ENCODE measurements at regions not wholly inside any gene's neighbourhood (a gene's known extent, or its start where the extent isn't known, plus 50 kb on each side); places are given as distances from the start of the nearest gene placed in this dataset.
A peak's percentile ranks its signal among the peaks of the same experiment; 100 is the strongest.
"Not testable (repeated sequence)": the region's sequence is repeated elsewhere in the genome, so short reads cannot be mapped to it uniquely, and the experiment has no call there.

DNA sequence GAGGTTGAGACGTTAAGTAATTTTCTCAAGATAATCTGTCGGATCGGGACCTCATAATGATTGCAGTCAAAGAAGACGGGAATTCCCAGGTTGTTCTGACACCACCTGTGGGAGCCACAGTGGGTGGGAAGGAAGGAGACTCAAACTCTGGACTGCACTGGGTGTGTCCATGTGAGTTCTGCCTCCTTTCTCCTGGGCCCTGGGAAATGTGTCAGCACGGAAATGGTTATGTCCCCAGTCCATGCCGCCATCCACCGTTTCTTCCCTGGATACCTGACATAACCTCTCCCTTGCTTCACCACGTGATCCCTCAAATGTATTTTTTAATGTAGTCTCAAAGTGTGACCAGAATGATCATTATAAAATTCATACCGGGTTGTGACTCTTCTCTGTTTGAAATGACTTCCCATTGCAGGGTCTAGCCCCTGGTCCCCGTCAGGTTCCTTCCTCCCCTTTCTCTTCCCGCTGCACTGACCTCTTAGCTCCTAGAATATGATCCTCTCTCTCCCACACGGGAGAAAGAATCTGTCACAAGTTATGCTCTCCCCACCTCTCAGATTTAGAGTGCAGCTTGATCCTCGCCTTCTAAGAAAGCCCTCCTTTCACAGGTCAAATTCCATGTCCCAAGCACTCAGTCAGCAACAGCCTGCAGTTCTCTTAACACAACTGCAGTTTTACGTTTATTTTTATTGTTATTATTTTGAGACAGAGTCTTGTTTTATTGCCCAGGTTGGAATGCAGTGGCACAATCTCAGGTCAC lies 820.0 kb upstream of the EEF2KMT start:
- no peak for DNase-seq (ENCODE audit: low read depth, low spot score)
- no peak overlapping the region for H3K27ac ChIP-seq

DNA sequence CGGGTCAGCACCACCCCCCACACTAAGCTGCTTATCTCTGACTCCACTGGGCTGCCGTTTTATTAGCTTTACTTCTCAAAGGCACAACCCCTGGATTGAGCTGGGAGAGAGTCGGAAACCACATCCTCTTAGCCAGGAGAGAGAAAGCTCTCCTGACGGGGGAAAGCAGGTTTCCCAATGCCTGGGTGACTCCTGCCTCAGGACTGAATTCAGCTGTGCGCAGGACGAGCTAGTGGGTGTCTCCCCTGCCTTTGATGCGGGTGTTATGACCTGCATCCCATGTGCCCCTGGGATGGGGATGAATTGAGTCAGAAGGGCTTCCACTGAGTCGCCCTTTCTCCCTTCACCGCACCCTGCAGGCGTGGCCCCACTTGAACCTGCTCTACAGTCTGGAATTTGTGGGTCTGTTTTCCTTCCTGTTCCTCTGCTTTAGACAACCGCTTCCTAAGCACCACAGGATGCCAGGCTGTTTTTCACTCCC lies 819.2 kb upstream of the EEF2KMT start:
- H3K27ac ChIP-seq = no peak overlapping the region
- no peak for DNase-seq (ENCODE audit: low read depth, low spot score)

DNA sequence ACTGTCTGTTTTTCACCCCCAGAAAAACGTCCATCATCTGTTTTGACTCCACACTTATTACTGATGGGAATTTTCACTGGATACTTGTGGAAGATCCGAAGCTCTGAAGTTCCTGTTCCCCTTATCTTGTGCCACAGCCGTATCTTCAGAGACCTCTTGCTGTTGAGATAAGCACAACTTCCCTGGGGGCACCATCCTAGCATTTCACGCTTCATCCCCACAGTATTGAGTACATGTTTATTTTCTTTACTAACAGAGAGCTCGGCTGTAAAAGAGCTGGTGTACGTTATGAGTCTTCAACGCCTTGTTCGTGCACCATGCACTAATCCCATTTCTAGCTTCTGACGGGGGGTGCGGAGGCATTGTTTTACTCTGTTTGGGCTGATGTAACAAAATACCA lies 813.6 kb upstream of the EEF2KMT start:
- no peak overlapping the region for H3K27ac ChIP-seq
- DNase-seq (ENCODE audit: low read depth, low spot score) = no peak

DNA sequence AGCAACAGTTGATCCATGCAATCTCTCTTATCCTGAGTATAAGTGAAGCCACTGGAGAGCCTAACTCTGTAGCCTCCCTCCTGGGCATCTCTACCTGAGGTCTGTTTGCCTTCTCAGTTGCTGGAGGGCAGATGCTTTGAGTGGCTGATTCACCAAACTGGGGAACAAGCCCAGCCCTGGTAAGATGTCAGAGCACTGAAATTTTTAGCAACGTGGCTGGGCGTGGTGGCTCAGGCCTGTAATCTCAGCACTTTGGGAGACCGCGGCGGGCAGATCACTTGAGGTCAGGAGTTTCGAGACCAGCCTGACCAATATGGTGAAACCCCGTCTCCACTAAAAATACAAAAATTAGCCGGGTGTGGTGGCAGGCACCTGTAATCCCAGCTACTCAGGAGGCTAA lies 812.0 kb upstream of the EEF2KMT start:
- H3K27ac ChIP-seq; DNase-seq (ENCODE audit: low read depth, low spot score): not testable (repeated sequence)

DNA sequence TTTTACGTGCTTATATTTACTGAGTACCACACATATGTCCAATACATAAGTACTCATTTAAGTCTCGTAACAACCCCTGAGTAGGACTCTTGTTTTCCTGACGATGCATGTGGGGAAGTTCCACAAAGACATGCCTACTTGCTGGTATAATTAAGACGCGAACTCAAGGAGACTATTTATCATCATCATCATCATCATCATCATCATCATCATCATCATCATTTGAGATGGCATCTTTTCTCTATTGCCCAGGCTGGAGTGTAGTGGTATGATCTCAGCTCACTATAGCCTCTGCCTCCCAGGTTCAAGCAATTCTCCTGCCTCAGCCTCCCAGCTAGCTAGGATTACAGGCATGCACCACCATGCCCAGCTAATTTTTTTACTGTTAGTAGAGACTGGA lies 809.9 kb upstream of the EEF2KMT start:
- DNase-seq (ENCODE audit: low read depth, low spot score) = no peak
- no peak overlapping the region for H3K27ac ChIP-seq

DNA sequence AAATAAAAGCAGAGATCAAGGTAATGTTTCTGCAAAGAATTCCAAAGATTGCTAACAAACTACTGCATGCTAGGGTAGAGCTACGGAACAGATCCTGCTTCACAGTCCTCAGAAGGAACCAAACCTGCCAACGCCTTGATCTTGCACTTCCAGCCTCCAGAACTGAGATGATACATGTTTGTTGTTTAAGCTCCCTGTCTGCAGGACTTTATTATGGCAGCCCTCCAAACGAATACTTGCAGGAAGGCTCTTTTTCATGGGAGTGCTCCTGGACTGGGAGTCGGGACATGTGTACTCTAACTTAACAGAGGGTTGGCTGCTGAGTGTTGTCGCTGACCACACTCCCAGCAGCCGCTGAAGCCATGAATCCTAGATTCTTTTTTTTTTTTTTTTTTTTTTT lies 808.8 kb upstream of the EEF2KMT start:
- no peak for DNase-seq (ENCODE audit: low read depth, low spot score)
- H3K27ac ChIP-seq = no peak overlapping the region

DNA sequence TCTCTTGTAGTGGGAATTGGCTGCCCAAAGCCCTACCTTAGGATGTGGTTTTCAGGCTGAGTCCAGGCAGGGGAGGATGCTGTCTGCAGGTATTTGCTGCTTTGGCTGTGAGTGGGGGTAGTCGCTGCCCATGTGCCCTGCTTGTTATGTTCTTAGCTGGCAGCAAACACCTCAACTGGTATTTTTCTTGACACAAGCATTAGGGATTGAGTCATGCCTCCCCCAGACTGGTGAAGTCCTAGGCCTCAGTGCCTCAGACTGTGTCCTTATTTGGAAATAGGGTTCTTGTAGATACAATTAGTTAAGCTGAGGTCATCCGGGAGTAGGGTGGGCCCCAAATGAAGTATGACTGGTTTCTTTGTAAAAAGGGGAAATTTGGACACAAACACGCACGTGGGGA lies 808.3 kb upstream of the EEF2KMT start:
- no peak overlapping the region for H3K27ac ChIP-seq
- no peak for DNase-seq (ENCODE audit: low read depth, low spot score)

DNA sequence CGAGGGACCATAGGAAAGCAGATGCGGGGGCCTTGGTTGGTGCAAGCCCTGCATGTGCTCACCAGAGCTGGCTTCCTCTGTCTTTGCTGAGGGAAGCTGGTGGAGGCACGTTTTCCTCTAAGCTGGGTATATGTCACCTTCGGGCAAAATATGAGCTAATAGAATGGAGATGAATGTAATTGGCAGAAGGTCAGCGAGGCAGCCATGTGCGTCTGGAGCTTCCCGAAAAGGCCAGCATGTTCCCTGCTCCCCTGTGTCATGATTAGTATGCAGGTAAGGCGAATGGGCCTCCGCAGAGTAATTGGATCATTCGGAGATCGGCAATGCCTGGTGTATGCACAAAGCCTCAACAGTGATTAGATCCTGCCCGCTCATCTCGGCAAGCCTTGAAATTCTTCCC lies 806.2 kb upstream of the EEF2KMT start:
- H3K27ac ChIP-seq = no peak overlapping the region

DNA sequence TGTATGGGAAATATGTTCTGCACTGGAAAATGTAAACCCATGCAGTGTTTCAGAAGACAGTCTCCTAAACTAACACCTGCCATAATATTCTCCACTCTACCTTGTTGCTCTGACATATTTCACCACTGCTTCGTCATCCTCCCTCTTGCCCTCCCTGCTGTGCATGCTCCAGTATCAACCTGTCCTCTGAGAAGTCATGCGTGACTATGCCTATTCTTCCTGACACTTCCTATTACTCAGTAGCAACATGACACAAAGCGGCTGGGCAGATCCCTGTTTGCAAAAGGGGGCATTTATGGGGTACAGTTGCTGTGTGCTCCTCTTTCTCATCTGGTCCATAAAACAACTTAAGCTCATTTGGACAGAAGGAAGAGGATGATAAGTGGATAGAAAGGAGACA lies 805.6 kb upstream of the EEF2KMT start:
- peak; percentile 26 for DNase-seq (ENCODE audit: low read depth, low spot score)
- no peak overlapping the region for H3K27ac ChIP-seq

More for the DNA sequence above, 806.2 kb upstream of the EEF2KMT start:
- DNase-seq (ENCODE audit: low read depth, low spot score) = no peak

DNA sequence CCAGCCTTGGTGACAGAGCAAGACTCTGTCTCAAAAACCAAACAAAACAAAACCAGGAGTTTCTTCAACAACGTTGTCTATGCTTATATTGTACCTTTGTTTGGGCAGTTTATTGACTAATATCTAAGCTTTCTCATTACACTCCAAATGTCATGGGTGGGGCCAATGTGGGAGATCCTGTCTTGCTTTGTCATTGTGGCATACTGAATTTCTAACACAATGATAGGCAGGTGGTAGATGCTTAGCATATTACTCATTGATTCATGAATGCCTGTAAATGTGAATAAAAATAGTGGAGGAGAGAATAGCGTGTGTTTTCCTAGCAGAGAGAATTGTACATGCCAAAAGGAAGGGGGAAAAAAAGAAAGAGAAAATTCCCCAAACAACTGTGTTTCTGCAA lies 802.5 kb upstream of the EEF2KMT start:
- H3K27ac ChIP-seq = no peak overlapping the region
- no peak for DNase-seq (ENCODE audit: low read depth, low spot score)

DNA sequence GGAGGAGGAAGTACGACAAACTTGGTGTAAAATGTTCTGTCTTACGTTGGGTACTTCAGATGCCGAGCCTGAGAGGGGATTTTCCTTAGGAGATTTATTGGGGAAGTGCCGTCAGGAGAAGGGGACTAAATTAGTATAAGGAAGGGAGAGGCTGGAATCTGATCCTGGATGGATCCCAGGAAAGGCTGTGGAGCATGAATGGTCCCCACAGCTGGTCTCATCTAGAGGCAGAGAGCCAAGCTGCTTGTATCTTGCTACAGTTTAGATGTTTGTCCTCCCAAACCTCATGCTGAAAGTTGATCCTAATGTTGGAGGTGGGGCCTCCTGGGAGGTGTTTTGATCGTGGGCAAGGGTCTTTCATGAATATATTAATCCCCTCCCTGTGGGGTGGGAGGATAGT lies 798.4 kb upstream of the EEF2KMT start:
- no peak for DNase-seq (ENCODE audit: low read depth, low spot score)

DNA sequence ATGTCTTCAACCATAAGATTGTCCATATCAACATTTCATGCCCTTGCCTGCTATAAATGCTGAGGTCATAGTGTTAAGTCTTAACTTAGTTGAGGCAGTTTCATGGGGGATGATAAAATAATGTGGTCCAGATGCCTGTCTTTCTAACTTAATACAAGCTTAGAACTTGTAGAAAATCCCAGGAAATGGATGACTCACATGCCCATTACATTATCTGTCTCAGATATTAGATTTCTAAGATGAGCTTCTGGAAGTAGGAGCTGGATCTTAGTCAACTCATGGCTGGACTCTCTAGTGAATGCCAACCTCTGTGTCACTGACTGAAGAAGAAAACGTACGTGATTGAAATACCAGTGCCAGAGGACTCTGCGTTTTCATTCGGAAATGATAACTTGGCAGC lies 797.5 kb upstream of the EEF2KMT start:
- DNase-seq (ENCODE audit: low read depth, low spot score) = no peak
- H3K27ac ChIP-seq = no peak overlapping the region

More for the DNA sequence above, 798.4 kb upstream of the EEF2KMT start:
- H3K27ac ChIP-seq = no peak overlapping the region

DNA sequence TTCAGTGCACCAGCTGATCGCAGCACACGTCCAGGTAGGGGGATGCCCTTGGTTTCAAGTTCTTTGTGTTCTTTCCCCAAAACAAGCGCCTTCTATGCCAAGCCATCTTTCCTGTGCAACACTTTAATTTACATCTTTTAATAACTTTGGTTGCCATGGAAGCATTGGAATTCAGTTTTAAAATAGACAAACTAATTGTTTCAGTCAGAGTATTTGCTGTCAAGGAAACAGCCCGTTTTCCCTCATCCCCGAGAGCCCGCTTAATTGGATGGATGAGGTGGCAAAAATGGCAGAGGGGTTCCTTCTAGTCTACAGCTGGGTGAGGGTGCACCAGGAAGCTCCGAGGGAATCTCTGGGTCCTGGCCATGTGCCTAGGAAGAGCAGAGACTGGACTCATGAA lies 793.7 kb upstream of the EEF2KMT start:
- no peak overlapping the region for H3K27ac ChIP-seq
- DNase-seq (ENCODE audit: low read depth, low spot score) = no peak

DNA sequence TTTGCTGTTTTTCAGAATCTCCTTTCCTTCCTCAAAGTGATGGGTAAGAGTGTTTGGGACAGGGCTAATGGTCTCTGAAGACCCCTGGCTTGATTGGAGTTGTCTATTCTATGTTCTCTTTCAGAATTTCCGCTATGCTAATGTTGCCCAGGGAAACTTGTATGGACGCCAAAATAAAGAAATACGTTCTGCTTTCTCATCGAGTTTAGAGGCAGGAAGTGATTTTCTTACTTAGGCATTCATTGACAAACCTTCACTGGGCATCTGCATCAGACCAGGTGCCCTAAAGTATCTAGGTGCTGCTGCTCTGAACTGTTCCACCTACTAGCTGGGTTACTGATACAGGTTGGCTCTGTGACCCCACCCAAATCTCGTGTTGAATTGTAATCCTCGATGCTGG lies 787.9 kb upstream of the EEF2KMT start:
- H3K27ac ChIP-seq = no peak overlapping the region
- no peak for DNase-seq (ENCODE audit: low read depth, low spot score)

DNA sequence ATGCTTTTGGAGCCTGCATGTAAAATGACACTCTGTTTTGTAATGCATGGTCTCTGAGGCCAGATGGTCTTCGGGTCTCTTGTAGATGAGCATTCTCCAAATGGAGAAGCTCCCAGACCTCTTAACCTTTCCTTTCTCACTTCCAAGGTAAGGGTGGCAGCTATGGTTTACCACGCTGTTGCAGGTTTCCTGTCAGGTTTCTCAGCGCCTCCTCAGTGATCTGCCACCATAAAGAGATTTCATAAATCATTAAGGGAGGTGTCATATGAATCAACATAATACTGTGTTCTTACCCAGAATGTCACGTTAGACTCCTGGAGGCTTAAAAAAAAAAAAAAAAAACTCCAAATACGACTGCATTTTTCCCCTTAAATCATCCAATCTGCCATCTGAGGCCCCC lies 787.4 kb upstream of the EEF2KMT start:
- DNase-seq (ENCODE audit: low read depth, low spot score) = no peak

DNA sequence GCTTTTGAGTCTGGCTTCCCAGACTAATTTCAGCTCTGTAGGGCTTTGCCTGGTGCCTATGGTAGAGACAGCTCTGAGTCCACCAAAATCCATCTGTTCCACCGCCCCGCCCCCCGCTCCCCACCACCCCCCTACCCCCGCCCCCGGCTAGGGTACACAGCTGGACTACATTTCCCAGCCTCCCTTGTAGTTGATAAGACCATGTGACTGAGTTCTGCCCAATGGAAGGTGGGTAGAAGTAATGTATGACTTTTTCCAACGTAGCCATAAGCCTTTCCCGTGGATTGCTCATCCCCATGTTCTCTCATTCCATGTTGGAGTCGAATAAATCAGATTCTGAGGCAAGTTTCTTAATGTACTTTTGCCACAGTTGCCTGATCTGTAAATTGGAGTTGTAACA lies 786.7 kb upstream of the EEF2KMT start:
- no peak overlapping the region for H3K27ac ChIP-seq
- DNase-seq (ENCODE audit: low read depth, low spot score) = no peak

More for the DNA sequence above, 787.4 kb upstream of the EEF2KMT start:
- no peak overlapping the region for H3K27ac ChIP-seq

DNA sequence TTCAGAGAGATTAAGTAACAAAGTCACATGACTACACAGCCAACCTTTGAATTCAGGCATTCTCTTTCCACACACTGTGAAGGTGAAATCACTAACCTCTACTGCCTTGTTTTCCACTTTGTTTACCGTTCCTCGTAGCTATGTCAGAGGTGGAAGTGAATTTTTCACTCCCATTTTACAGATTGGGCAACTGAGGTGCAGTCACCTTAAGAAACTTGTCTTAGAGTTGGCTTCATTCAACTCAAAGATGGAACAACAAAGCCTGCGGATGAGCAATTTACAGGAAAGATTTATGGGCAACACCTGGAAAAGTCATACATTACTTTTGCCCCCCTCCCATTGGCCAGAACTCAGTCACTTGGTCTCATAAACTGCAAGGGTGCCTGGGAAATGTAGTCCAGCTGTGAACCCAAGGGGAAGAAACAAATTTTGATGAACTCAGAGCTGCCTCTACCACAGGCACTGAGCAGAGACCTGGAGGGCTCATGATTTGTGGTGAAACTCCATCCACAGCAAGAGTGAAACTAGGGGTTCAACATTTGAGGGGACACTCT lies 784.6 kb upstream of the EEF2KMT start:
- H3K27ac ChIP-seq = no peak overlapping the region
- DNase-seq (ENCODE audit: low read depth, low spot score) = no peak

DNA sequence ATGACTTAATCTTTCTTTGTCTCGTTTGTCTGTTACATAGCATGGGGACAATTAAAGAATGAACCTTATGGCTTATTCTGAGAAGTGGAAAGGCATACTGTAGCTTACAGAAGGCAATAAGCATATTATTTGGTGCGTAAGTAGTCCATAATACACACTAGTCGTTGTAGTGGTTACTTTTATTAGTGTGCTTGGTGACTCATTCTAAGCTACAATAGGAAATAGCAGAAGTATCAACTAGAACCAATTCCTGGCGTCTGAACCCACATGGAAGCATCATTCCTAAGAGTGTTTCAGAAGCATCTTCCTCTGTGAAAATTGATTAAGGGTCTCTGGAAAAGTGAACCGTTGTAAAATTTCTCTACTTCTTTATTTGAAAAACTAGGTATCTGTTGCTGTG lies 777.8 kb upstream of the EEF2KMT start:
- no peak overlapping the region for H3K27ac ChIP-seq
- DNase-seq (ENCODE audit: low read depth, low spot score) = no peak

DNA sequence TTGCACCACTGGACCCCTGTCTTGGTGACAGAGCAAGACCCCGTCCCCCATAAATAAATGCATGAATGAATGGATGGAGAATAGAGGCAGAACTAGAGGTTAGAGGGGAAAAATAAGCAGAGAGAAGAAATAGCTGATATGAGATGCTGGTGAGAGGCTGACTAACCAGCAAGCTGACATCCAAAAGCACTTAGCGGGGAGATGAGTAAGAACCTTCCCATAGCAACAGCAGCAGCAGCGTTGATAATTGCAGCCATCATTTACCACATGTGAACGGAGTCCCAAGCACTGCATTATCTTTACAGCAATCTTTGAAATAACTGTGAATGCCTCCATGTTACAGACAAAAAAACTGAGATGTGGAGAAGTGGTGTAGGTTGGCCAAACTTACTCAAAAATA lies 777.3 kb upstream of the EEF2KMT start:
- no peak for DNase-seq (ENCODE audit: low read depth, low spot score)
- H3K27ac ChIP-seq = no peak overlapping the region

DNA sequence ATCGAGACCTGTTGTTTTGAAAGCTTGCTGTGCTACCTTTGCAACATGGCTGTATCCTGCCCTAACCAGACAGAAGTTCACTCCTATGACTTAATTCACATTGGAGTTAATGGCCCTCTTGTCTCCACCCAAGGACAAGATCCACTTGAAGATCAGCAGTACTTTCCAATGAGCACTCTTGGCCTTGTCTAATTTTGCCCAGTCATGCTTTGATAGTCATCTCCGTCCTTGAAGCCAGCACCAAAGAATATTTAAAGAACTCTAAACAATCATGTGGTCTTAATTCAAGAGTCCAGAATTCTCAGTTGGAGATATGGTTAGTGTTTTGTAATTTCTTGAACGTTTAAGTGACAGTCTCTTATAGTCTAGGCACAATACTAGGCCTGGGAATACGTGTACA lies 775.6 kb upstream of the EEF2KMT start:
- DNase-seq (ENCODE audit: low read depth, low spot score) = no peak
- H3K27ac ChIP-seq = no peak overlapping the region

DNA sequence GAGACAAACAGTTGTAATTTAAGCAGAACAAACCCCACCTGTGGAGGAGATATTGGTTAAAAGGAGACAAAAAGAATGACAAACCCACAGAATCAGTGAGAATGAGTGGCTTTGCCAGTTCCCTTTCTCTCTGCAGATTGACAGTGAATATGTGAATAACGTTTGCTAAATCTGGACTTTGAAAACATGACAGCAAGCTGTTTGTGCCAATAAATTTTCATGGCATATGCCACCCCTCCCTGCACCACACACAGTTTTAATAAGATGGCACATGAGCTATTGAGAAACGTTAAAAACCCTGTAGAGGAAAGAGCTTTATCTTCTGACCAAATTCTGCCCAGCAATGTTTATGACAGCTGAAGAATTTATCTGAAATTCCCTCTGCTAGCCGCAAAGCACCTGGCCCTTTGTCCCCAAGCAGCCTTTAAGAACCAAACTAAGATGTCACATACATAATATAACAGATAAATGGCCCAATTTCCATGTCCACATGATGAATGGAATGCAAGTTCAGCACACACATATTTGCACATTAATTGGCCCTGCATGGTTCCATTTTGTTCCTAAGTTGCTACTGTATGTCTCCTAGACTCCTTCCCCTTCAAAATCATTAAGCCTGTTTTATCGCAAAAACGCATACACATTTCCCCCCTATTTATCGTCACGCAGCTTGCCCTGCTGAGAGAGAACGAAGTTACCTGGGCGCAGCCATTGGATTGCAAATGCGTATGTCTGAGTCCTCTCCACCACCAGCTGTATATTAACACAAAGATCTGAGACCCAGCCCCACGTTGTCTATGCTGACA lies 773.5 kb upstream of the EEF2KMT start:
- H3K27ac ChIP-seq = no peak overlapping the region
- no peak for DNase-seq (ENCODE audit: low read depth, low spot score)
